HG02571 (cell line): ENCODE measurements at regions not wholly inside any gene's neighbourhood (a gene's known extent, or its start where the extent isn't known, plus 50 kb on each side); places are given as distances from the start of the nearest gene placed in this dataset.
A peak's percentile ranks its signal among the peaks of the same experiment; 100 is the strongest.
"Not testable (repeated sequence)": the region's sequence is repeated elsewhere in the genome, so short reads cannot be mapped to it uniquely, and the experiment has no call there.

ENCODE experiments used
- ATAC-seq: cut with Tn5 transposase; IDR thresholded peaks from one replicate; pipeline ENCODE4 v1.9.1; 2021; ENCODE audit warnings: mild to moderate bottlenecking, moderate library complexity; ENCODE audit not compliant: unreplicated experiment

GRCh38 chr6:27775138-27775795 lies 136.9 kb downstream of the OR2B2 start:
- ATAC-seq, result not testable (repeated sequence)

- ATAC-seq, result not testable (repeated sequence)
Measured at GRCh38 chr6:27774264-27774600, 138.0 kb downstream of the OR2B2 start.

GRCh38 chr6:27773542-27774263 lies 138.5 kb downstream of the OR2B2 start:
- ATAC-seq, result not testable (repeated sequence)

- ATAC-seq, result no peak
Measured at GRCh38 chr6:27772261-27773001, 139.8 kb downstream of the OR2B2 start.

GRCh38 chr6:27771235-27771634 lies 141.0 kb downstream of the OR2B2 start:
- no peak for ATAC-seq

- ATAC-seq, result no peak
Measured at GRCh38 chr6:27770724-27771123, 141.5 kb downstream of the OR2B2 start.

- ATAC-seq, result no peak
Measured at GRCh38 chr6:27768556-27768955, 143.6 kb downstream of the OR2B2 start.

- no peak for ATAC-seq
Measured at GRCh38 chr6:27767851-27768250, 144.3 kb downstream of the OR2B2 start.

- no peak for ATAC-seq
Measured at GRCh38 chr6:27766405-27766804, 145.8 kb downstream of the OR2B2 start.

GRCh38 chr6:27765028-27765590 lies 147.1 kb downstream of the OR2B2 start:
- no peak for ATAC-seq

GRCh38 chr6:27761391-27761790 lies 150.8 kb downstream of the OR2B2 start:
- ATAC-seq, result peak; percentile 45

GRCh38 chr6:27760464-27760863 lies 151.7 kb downstream of the OR2B2 start:
- no peak for ATAC-seq

GRCh38 chr6:27759930-27760329 lies 152.3 kb downstream of the OR2B2 start:
- no peak for ATAC-seq

GRCh38 chr6:27758491-27758890 lies 153.7 kb downstream of the OR2B2 start:
- no peak for ATAC-seq

GRCh38 chr6:27757307-27757706 lies 154.9 kb downstream of the OR2B2 start:
- ATAC-seq, result no peak

GRCh38 chr6:27755768-27756167 lies 156.4 kb downstream of the OR2B2 start:
- ATAC-seq, result no peak

- no peak for ATAC-seq
Measured at GRCh38 chr6:27754408-27754782, 157.8 kb downstream of the OR2B2 start.

- ATAC-seq, result peak; percentile 49
Measured at GRCh38 chr6:27753668-27754407, 158.4 kb downstream of the OR2B2 start.

- peak; percentile 35 for ATAC-seq
Measured at GRCh38 chr6:27752038-27752885, 159.9 kb downstream of the OR2B2 start.

- no peak for ATAC-seq
Measured at GRCh38 chr6:27748661-27749060, 163.5 kb downstream of the OR2B2 start.
